HG02943 (cell line): ENCODE measurements at regions not wholly inside any gene's neighbourhood (a gene's known extent, or its start where the extent isn't known, plus 50 kb on each side); places are given as distances from the start of the nearest gene placed in this dataset.
"Not testable (repeated sequence)": the region's sequence is repeated elsewhere in the genome, so short reads cannot be mapped to it uniquely, and the experiment has no call there.

Experiments
- ATAC-seq: cut with Tn5 transposase; IDR thresholded peaks from one replicate; pipeline ENCODE4 v1.9.1; 2021; ENCODE audit warnings: mild to moderate bottlenecking, low read depth, moderate library complexity; ENCODE audit not compliant: unreplicated experiment

GRCh38 chr4:155592179-155592937, 74.3 kb upstream of the GUCY1A1 start:
- ATAC-seq: no peak

- no peak for ATAC-seq
Measured at GRCh38 chr4:155591738-155592143, 74.9 kb upstream of the GUCY1A1 start.

- no peak for ATAC-seq
Measured at GRCh38 chr4:155590796-155591585, 75.7 kb upstream of the GUCY1A1 start.

- ATAC-seq: no peak
Measured at GRCh38 chr4:155588437-155588836, 78.2 kb upstream of the GUCY1A1 start.

- ATAC-seq: no peak
Measured at GRCh38 chr4:155587766-155588165, 78.9 kb upstream of the GUCY1A1 start.

- ATAC-seq: no peak
Measured at GRCh38 chr4:155582971-155583437, 83.6 kb upstream of the GUCY1A1 start.

- no peak for ATAC-seq
Measured at GRCh38 chr4:155582041-155582440, 84.6 kb upstream of the GUCY1A1 start.

GRCh38 chr4:155578726-155579370, 87.8 kb upstream of the GUCY1A1 start:
- ATAC-seq: no peak

GRCh38 chr4:155578219-155578618, 88.4 kb upstream of the GUCY1A1 start:
- no peak for ATAC-seq

GRCh38 chr4:155574329-155574728, 92.3 kb upstream of the GUCY1A1 start:
- not testable (repeated sequence) for ATAC-seq

GRCh38 chr4:155573126-155573525, 93.5 kb upstream of the GUCY1A1 start:
- ATAC-seq: no peak

GRCh38 chr4:155572106-155572703, 94.4 kb upstream of the GUCY1A1 start:
- no peak for ATAC-seq

GRCh38 chr4:155571184-155571944, 95.3 kb upstream of the GUCY1A1 start:
- no peak for ATAC-seq

- no peak for ATAC-seq
Measured at GRCh38 chr4:155570661-155571060, 96.0 kb upstream of the GUCY1A1 start.

- ATAC-seq: no peak
Measured at GRCh38 chr4:155569960-155570515, 96.6 kb upstream of the GUCY1A1 start.

GRCh38 chr4:155569471-155569870, 97.2 kb upstream of the GUCY1A1 start:
- no peak for ATAC-seq

GRCh38 chr4:155568641-155569220, 97.9 kb upstream of the GUCY1A1 start:
- ATAC-seq: no peak

GRCh38 chr4:155566354-155566753, 100.3 kb upstream of the GUCY1A1 start:
- no peak for ATAC-seq

- no peak for ATAC-seq
Measured at GRCh38 chr4:155565776-155566175, 100.9 kb upstream of the GUCY1A1 start.
